Peyer's patch (tissue), 4 donors: ENCODE measurements at regions not wholly inside any gene's neighbourhood (a gene's known extent, or its start where the extent isn't known, plus 50 kb on each side); places are given as distances from the start of the nearest gene placed in this dataset.

Experiments
- POLR2A ChIP-seq, 2 donors: fragments of 450-650 bp; IDR thresholded peaks; one replicate each; pipeline ENCODE4 v1.5.1; 2017; ENCODE audit warnings: antibody characterized with exemption in 2 of 2, mild to moderate bottlenecking in 2 of 2, moderate library complexity in 2 of 2
- TF ChIP-seq, protein P1 (sequence below), 6 experiments: fragments of 450-650 bp in 4 of 6; fragments of 200-600 bp in 2 of 6; sonication (generic) in 1 of 6; IDR thresholded peaks; one replicate each; pipeline ENCODE4 v1.5.1; 2017 to 2019; ENCODE audit warnings: antibody characterized with exemption in 6 of 6, mild to moderate bottlenecking in 3 of 6, moderate library complexity in 1 of 6

DNA sequence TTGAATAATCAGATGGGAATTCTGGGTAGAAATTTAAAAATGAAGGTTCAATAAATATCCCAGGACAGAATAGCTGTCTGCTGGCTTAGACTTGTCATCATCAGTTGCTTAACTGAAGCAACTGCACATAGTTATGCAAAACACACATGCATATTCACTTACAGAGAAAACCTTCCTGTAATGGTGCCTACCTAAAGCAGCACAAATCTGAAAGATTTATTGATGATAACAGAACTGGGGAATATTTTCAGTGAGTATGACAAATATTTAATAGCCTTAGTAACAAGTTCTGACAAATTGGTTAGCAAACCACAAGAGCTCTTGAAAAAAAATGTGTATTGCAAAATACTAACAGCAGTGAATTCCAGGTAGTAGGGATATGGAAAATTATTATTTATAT, 606.8 kb upstream of the BOD1L1 start:
- no peak for TF ChIP-seq POLR2A (IDR thresholded peaks at IDR 0.05)
- TF ChIP-seq, protein P1, sequence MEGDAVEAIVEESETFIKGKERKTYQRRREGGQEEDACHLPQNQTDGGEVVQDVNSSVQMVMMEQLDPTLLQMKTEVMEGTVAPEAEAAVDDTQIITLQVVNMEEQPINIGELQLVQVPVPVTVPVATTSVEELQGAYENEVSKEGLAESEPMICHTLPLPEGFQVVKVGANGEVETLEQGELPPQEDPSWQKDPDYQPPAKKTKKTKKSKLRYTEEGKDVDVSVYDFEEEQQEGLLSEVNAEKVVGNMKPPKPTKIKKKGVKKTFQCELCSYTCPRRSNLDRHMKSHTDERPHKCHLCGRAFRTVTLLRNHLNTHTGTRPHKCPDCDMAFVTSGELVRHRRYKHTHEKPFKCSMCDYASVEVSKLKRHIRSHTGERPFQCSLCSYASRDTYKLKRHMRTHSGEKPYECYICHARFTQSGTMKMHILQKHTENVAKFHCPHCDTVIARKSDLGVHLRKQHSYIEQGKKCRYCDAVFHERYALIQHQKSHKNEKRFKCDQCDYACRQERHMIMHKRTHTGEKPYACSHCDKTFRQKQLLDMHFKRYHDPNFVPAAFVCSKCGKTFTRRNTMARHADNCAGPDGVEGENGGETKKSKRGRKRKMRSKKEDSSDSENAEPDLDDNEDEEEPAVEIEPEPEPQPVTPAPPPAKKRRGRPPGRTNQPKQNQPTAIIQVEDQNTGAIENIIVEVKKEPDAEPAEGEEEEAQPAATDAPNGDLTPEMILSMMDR (IDR thresholded peaks at IDR 0.05): no peak
